ENCODE measurements at regions not wholly inside any gene's neighbourhood (a gene's known extent, or its start where the extent isn't known, plus 50 kb on each side); places are given as distances from the start of the nearest gene placed in this dataset.
A peak's percentile ranks its signal among the peaks of the same experiment; 100 is the strongest.

DNA sequence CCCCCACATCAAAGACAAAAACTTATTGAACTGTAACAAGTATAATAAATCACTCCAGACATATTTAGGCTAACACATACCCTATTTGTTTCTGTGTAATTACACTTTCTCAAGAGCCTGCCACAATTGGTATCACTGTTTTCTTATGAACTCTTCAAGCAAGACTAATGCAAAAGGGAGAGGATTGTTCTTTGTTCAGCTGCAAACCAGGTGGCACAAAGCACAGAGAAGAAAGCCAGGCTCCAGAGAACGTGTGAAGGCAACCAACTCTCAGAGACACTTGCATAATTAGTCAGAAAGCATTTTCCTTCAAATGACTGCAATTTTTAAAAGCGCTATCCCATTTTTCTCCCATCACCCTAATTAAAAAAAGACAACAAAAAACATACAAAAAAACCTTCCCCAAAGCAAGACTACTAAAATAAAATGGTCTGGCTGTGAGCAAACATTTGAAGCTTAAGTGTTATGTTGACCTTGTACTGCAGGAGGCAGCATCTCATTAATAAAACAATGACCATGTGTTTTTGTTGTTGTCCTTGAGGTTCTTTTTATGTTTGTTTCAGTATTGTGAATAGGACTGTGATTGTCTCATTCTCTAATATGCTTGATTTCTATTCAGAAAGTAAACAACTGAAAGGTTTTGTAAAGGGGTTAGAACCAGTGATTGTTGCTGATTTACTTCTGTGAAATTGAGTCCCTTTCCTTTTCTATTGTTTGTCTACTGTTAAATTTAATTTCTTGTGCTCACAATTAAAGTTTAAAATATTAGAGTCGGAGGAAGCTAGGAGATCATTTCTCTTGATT lies 452.7 kb upstream of the PDE3A start:
- peak; percentile 87 for TF ChIP-seq RAD21 (IDR thresholded peaks at IDR 0.05; ENCODE audit: low read depth)
- peak; percentile 46 for TF ChIP-seq CEBPB (IDR thresholded peaks at IDR 0.05)
- TF ChIP-seq NFIC (IDR thresholded peaks at IDR 0.05), result 0 out of 2 replicates have a peak, but pooled peaks have one; percentile 27
- TF ChIP-seq USF1 (IDR thresholded peaks at IDR 0.05), result no peak
- TF ChIP-seq, protein P1, sequence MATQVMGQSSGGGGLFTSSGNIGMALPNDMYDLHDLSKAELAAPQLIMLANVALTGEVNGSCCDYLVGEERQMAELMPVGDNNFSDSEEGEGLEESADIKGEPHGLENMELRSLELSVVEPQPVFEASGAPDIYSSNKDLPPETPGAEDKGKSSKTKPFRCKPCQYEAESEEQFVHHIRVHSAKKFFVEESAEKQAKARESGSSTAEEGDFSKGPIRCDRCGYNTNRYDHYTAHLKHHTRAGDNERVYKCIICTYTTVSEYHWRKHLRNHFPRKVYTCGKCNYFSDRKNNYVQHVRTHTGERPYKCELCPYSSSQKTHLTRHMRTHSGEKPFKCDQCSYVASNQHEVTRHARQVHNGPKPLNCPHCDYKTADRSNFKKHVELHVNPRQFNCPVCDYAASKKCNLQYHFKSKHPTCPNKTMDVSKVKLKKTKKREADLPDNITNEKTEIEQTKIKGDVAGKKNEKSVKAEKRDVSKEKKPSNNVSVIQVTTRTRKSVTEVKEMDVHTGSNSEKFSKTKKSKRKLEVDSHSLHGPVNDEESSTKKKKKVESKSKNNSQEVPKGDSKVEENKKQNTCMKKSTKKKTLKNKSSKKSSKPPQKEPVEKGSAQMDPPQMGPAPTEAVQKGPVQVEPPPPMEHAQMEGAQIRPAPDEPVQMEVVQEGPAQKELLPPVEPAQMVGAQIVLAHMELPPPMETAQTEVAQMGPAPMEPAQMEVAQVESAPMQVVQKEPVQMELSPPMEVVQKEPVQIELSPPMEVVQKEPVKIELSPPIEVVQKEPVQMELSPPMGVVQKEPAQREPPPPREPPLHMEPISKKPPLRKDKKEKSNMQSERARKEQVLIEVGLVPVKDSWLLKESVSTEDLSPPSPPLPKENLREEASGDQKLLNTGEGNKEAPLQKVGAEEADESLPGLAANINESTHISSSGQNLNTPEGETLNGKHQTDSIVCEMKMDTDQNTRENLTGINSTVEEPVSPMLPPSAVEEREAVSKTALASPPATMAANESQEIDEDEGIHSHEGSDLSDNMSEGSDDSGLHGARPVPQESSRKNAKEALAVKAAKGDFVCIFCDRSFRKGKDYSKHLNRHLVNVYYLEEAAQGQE (IDR thresholded peaks at IDR 0.05; ENCODE audit: low read depth), result no peak
- TF ChIP-seq, protein P2, sequence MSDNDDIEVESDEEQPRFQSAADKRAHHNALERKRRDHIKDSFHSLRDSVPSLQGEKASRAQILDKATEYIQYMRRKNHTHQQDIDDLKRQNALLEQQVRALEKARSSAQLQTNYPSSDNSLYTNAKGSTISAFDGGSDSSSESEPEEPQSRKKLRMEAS (IDR thresholded peaks at IDR 0.05), result 0 out of 2 replicates have a peak, but pooled peaks have one; percentile 26
- peak; percentile 71 for TF ChIP-seq EP300 (IDR thresholded peaks at IDR 0.05; ENCODE audit: borderline replicate concordance)
- TF ChIP-seq YY1 (IDR thresholded peaks at IDR 0.05; ENCODE audit: low read depth), result no peak
- no peak for TF ChIP-seq TAF1 (IDR thresholded peaks at IDR 0.05; ENCODE audit: low read depth)
- no peak for TF ChIP-seq EGR1 (IDR thresholded peaks at IDR 0.05)
- no peak for TF ChIP-seq ZBTB7A (IDR thresholded peaks at IDR 0.05; ENCODE audit: low read depth)
- peak; percentile 36; the same call in 1 of the 2 replicates for TF ChIP-seq TEAD4 (IDR thresholded peaks at IDR 0.05)
- TF ChIP-seq FOXM1 (IDR thresholded peaks at IDR 0.05; ENCODE audit: borderline replicate concordance, low read depth), result 0 out of 2 replicates have a peak, but pooled peaks have one; percentile 50
- TF ChIP-seq CREB1 (IDR thresholded peaks at IDR 0.05; ENCODE audit: low read depth), result no peak
- peak; percentile 86 for TF ChIP-seq TCF12 (IDR thresholded peaks at IDR 0.05; ENCODE audit: low read depth)

DNA sequence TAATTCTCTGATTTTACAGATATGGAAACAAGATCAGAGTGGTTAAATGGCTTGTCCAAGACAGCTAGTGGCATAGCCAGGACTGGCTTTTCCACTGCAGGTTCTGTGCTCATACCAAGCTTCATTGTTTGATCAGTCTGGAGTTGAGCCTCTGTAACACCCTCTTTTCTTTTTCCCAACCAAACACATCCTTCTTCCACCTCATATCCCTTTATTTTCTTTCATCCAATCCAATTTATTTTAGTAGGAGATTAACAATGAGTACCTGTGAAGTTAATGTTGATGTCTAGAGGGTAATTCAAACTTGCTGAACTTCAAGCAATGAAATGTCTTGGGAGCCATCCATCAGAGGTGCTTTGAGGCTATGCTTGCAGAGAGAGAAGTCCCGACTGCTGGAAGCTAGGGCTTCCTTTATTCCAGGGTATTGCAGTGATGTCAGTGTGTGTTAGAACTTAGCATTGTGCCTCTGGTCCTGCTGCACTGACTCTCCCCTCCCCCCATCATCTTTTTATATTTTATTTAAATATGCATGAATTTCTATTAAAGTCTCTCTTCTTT lies 452.1 kb upstream of the PDE3A start:
- no peak for TF ChIP-seq TCF12 (IDR thresholded peaks at IDR 0.05; ENCODE audit: low read depth)
- TF ChIP-seq, protein P2 (IDR thresholded peaks at IDR 0.05), result no peak
- no peak for TF ChIP-seq CEBPB (IDR thresholded peaks at IDR 0.05)
- TF ChIP-seq ZBTB7A (IDR thresholded peaks at IDR 0.05; ENCODE audit: low read depth), result no peak
- TF ChIP-seq TEAD4 (IDR thresholded peaks at IDR 0.05), result no peak
- TF ChIP-seq YY1 (IDR thresholded peaks at IDR 0.05; ENCODE audit: low read depth), result no peak
- TF ChIP-seq CREB1 (IDR thresholded peaks at IDR 0.05; ENCODE audit: low read depth), result no peak
- TF ChIP-seq NFIC (IDR thresholded peaks at IDR 0.05), result no peak
- TF ChIP-seq EP300 (IDR thresholded peaks at IDR 0.05; ENCODE audit: borderline replicate concordance), result no peak
- no peak for TF ChIP-seq RAD21 (IDR thresholded peaks at IDR 0.05; ENCODE audit: low read depth)
- no peak for TF ChIP-seq USF1 (IDR thresholded peaks at IDR 0.05)
- no peak for TF ChIP-seq FOXM1 (IDR thresholded peaks at IDR 0.05; ENCODE audit: borderline replicate concordance, low read depth)
- TF ChIP-seq EGR1 (IDR thresholded peaks at IDR 0.05), result no peak
- TF ChIP-seq, protein P1 (IDR thresholded peaks at IDR 0.05; ENCODE audit: low read depth), result no peak
- TF ChIP-seq TAF1 (IDR thresholded peaks at IDR 0.05; ENCODE audit: low read depth), result no peak

- no peak for TF ChIP-seq USF1 (IDR thresholded peaks at IDR 0.05)
- TF ChIP-seq FOXM1 (IDR thresholded peaks at IDR 0.05; ENCODE audit: borderline replicate concordance, low read depth), result no peak
- no peak for TF ChIP-seq YY1 (IDR thresholded peaks at IDR 0.05; ENCODE audit: low read depth)
- no peak for TF ChIP-seq EP300 (IDR thresholded peaks at IDR 0.05; ENCODE audit: borderline replicate concordance)
- TF ChIP-seq RAD21 (IDR thresholded peaks at IDR 0.05; ENCODE audit: low read depth), result no peak
- TF ChIP-seq, protein P1 (IDR thresholded peaks at IDR 0.05; ENCODE audit: low read depth), result no peak
- TF ChIP-seq TCF12 (IDR thresholded peaks at IDR 0.05; ENCODE audit: low read depth), result no peak
- TF ChIP-seq NFIC (IDR thresholded peaks at IDR 0.05), result no peak
- no peak for TF ChIP-seq TEAD4 (IDR thresholded peaks at IDR 0.05)
- no peak for TF ChIP-seq ZBTB7A (IDR thresholded peaks at IDR 0.05; ENCODE audit: low read depth)
- no peak for TF ChIP-seq EGR1 (IDR thresholded peaks at IDR 0.05)
- no peak for TF ChIP-seq TAF1 (IDR thresholded peaks at IDR 0.05; ENCODE audit: low read depth)
- TF ChIP-seq CREB1 (IDR thresholded peaks at IDR 0.05; ENCODE audit: low read depth), result no peak
- TF ChIP-seq, protein P2 (IDR thresholded peaks at IDR 0.05), result no peak
- TF ChIP-seq CEBPB (IDR thresholded peaks at IDR 0.05), result no peak
These were observed 451.4 kb upstream of the PDE3A start for GRCh38 chr12:19916974-19917373.
